ENCODE measurements at regions not wholly inside any gene's neighbourhood (a gene's known extent, or its start where the extent isn't known, plus 50 kb on each side); places are given as distances from the start of the nearest gene placed in this dataset.

DNA sequence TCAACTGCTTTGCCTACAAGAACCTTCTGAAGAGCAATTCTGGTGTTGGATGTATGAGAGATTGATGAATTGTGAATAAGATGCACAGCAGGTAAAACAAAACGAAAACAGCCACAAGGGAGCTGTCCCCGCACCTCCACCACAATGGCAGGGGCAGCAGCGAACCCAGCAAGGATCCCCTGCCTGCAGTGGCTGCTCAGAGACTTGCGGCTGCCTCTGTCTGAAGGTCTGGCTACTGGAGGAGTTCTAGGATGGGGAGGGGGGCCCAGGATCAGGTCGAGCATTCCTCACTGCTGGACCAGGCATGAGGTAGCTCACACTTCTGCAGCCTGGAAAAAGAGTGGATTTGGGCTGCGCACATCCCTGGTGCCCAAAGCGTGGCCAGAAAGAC, 523.5 kb downstream of the CDH26 start:
- H3K27me3 ChIP-seq (ENCODE audit: control insufficient read depth, insufficient read depth, low read length), result peaks cover 43% of the 10 kb centered on the region

DNA sequence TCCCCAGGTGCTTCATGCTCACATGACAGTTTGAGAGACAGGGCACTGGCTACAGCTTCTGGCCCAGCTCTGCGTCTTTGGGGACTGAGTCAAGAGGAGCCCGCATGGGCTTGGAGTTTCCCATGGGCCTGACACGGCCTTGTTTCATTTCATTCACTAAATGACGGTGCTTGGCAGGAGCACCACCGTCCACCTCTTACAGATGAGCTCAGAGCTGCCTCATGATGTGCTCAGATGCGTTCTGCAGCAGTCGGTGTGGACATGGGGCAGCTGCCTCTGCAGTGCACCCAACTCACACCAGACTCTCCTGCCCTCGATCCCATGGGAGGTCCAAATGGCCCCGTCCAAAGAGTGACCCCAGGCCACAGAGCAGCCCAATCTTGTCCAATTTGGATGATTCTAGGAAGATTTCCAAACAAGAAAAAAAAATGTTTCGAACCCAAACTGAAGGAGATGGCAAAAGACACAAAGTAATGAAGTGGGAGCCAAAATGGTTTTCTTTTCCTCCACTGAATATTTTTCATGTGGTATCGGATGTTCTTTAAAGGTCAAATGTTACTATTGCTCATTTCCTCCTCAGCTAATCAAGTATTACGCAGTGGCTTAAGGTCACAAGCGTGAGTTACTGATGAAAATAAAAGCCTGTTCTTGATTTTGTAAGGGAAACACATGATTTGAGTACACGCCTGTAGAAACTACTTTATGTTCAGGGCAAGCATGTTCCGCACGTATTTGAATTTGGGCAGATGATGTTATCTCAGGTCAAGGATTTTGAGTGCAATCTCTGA, 524.2 kb downstream of the CDH26 start:
- H3K9me3 ChIP-seq (replicated peaks; ENCODE audit: low read length), result no peaks in the 10 kb centered on the region
- H3K27me3 ChIP-seq (ENCODE audit: control insufficient read depth, insufficient read depth, low read length), result peaks cover 47% of the 10 kb centered on the region
- no peak overlapping the region for H3K9ac ChIP-seq (ENCODE audit: low read depth, low read length)
- no peaks in the 10 kb centered on the region for H3K36me3 ChIP-seq (ENCODE audit: insufficient read depth, low read length)
- H3K4me1 ChIP-seq (ENCODE audit: control insufficient read depth, insufficient read depth, low read length), result no peaks in the 10 kb centered on the region
- no peak overlapping the region for H3K4me2 ChIP-seq (ENCODE audit: low read length)
- no peak overlapping the region for H3K4me3 ChIP-seq (ENCODE audit: low read length)

More for the DNA sequence above, 523.5 kb downstream of the CDH26 start:
- Histone ChIP-seq H3K4me2 (ENCODE audit: low read length) (no peak overlapping the region), H3K4me3 (ENCODE audit: low read length) (no peak overlapping the region), H3K4me1 (ENCODE audit: control insufficient read depth, insufficient read depth, low read length) (no peaks in the 10 kb centered on the region), H3K36me3 (ENCODE audit: insufficient read depth, low read length) (no peaks in the 10 kb centered on the region), H3K9ac (ENCODE audit: low read depth, low read length) (no peak overlapping the region), H3K9me3 (replicated peaks; ENCODE audit: low read length) (no peaks in the 10 kb centered on the region)

DNA sequence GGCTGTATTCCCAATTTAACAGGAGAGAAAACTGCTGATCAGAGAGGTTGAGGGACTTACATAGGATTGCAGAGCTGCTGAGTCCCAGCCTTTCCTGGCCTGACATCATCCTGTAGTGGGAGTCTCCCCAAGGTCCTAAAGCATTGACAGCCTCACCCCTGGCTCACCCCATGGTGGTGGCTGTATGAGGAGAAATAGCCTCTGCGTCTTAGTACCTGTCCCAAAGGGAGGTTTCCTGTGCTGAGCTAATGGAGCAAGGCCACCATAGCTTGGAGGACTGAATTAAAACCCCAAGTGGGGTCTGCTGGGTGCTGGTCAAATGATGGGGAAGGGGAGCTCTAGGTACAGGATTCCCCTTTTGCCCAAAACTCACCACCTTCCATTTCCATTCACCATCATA, 525.1 kb downstream of the CDH26 start:
- Histone ChIP-seq H3K4me3 (ENCODE audit: low read length) (no peak overlapping the region), H3K27me3 (ENCODE audit: control insufficient read depth, insufficient read depth, low read length) (peaks cover 55% of the 10 kb centered on the region), H3K36me3 (ENCODE audit: insufficient read depth, low read length) (no peaks in the 10 kb centered on the region), H3K9me3 (replicated peaks; ENCODE audit: low read length) (no peaks in the 10 kb centered on the region), H3K9ac (ENCODE audit: low read depth, low read length) (no peak overlapping the region), H3K4me2 (ENCODE audit: low read length) (no peak overlapping the region), H3K4me1 (ENCODE audit: control insufficient read depth, insufficient read depth, low read length) (no peaks in the 10 kb centered on the region)

DNA sequence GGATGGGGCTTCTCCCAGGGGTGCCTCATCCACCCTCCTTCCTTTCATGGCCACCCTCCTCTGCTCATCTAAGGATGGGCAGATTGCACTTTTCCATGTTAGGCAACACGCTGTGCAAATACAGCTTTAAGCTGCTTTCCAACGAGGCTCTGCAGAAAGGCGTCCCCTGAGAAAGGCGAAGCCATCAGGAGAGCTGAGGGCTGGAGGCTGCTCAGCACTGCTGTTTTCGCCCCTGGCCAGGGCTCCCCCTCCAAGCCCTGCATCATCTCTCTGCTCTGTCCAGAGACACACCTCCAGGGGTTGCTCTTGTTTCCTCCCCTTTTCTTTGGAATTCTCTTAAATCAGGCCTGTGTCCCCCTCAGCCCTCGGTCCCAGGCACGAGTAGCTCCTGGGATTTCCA, 526.1 kb downstream of the CDH26 start:
- no peak overlapping the region for H3K4me3 ChIP-seq (ENCODE audit: low read length)
- no peaks in the 10 kb centered on the region for H3K9me3 ChIP-seq (replicated peaks; ENCODE audit: low read length)
- no peak overlapping the region for H3K4me2 ChIP-seq (ENCODE audit: low read length)
- H3K27me3 ChIP-seq (ENCODE audit: control insufficient read depth, insufficient read depth, low read length), result peaks cover 55% of the 10 kb centered on the region
- H3K36me3 ChIP-seq (ENCODE audit: insufficient read depth, low read length), result no peaks in the 10 kb centered on the region
- H3K4me1 ChIP-seq (ENCODE audit: control insufficient read depth, insufficient read depth, low read length), result no peaks in the 10 kb centered on the region
- H3K9ac ChIP-seq (ENCODE audit: low read depth, low read length), result no peak overlapping the region

DNA sequence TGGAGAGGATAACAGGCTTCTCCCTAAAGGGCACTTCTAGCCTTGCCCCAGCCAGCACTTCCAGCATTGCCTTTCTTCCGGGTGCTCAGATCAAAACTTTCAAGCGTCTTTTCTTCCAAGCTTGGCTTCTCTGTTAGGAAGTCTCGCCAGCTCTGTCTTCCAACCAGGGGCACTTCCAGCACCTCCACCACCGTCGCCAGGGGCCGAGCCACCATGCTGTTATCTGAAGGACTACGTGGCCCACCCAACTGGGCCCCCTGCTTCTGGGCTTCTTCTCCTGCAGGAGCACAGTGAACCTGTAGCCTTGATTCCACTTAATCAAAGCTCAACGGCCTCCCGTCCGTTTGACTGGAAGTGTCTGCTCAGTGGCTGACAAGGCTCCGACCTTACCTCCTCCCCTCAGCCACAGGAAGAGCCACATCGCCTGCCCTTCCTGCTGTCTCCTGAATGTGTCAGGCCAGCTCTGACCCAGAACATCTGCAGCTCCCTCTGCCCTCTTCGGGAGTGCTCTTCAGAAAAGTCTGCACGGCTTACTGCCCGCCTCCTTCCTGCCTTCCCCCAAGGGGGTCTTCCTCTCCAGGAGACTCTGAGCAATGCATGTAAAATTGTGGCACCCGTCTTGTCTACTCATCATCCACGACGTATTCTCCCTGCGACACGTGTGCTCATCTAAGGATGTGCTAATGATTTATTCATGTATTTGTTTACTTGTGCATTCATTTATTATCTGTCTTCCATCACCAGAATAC, 527.0 kb downstream of the CDH26 start:
- Histone ChIP-seq H3K4me1 (ENCODE audit: control insufficient read depth, insufficient read depth, low read length) (no peaks in the 10 kb centered on the region), H3K36me3 (ENCODE audit: insufficient read depth, low read length) (no peaks in the 10 kb centered on the region), H3K27me3 (ENCODE audit: control insufficient read depth, insufficient read depth, low read length) (peaks cover 51% of the 10 kb centered on the region), H3K9me3 (replicated peaks; ENCODE audit: low read length) (no peaks in the 10 kb centered on the region), H3K4me2 (ENCODE audit: low read length) (no peak overlapping the region), H3K9ac (ENCODE audit: low read depth, low read length) (no peak overlapping the region), H3K4me3 (ENCODE audit: low read length) (no peak overlapping the region)

DNA sequence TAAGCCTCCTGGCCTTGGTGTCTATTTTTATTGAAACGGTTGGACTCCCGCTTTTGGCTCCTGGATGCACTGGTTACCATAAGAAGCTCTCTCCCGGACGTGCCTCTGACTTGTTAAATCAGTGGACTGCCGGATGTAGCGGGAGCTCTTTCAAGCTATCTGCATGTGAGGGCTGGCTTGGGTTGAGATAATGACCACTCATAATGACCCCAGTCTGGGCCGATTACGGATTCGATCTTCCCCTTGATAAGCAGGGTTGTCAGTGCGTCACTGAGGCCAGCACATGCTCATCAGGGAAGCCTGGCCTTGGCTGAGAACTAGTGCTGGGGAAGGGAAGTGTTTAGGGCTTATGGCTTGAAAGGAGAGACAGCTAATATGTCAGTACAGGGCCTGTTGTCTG, 528.1 kb downstream of the CDH26 start:
- peaks cover 55% of the 10 kb centered on the region for H3K27me3 ChIP-seq (ENCODE audit: control insufficient read depth, insufficient read depth, low read length)
- no peak overlapping the region for H3K9ac ChIP-seq (ENCODE audit: low read depth, low read length)
- H3K9me3 ChIP-seq (replicated peaks; ENCODE audit: low read length), result no peaks in the 10 kb centered on the region
- no peak overlapping the region for H3K4me3 ChIP-seq (ENCODE audit: low read length)
- no peak overlapping the region for H3K4me2 ChIP-seq (ENCODE audit: low read length)
- H3K36me3 ChIP-seq (ENCODE audit: insufficient read depth, low read length), result no peaks in the 10 kb centered on the region
- H3K4me1 ChIP-seq (ENCODE audit: control insufficient read depth, insufficient read depth, low read length), result no peaks in the 10 kb centered on the region

DNA sequence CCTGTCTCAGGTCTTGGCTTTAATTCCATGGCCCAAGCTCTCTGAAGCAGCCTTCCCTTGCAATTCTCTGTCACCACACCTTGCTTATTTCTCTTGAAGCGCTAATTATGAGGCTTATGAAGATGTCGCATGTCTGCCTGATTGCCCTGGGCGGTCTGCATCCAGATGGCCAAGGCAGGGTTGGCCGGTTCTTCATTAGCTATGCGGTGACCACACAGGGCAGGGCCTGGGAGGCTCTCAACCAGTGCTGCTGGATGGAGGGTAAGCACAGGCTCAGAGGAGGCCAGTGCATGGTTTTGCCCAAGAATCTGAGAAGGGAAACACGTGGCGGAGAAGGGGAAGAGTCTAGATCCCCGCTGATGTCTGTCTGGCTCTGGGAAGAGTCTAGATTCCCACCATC, 528.7 kb downstream of the CDH26 start:
- Histone ChIP-seq H3K27me3 (ENCODE audit: control insufficient read depth, insufficient read depth, low read length) (peaks cover 55% of the 10 kb centered on the region), H3K4me2 (ENCODE audit: low read length) (no peak overlapping the region), H3K9me3 (replicated peaks; ENCODE audit: low read length) (no peaks in the 10 kb centered on the region), H3K4me1 (ENCODE audit: control insufficient read depth, insufficient read depth, low read length) (no peaks in the 10 kb centered on the region), H3K36me3 (ENCODE audit: insufficient read depth, low read length) (no peaks in the 10 kb centered on the region), H3K4me3 (ENCODE audit: low read length) (no peak overlapping the region), H3K9ac (ENCODE audit: low read depth, low read length) (no peak overlapping the region)

DNA sequence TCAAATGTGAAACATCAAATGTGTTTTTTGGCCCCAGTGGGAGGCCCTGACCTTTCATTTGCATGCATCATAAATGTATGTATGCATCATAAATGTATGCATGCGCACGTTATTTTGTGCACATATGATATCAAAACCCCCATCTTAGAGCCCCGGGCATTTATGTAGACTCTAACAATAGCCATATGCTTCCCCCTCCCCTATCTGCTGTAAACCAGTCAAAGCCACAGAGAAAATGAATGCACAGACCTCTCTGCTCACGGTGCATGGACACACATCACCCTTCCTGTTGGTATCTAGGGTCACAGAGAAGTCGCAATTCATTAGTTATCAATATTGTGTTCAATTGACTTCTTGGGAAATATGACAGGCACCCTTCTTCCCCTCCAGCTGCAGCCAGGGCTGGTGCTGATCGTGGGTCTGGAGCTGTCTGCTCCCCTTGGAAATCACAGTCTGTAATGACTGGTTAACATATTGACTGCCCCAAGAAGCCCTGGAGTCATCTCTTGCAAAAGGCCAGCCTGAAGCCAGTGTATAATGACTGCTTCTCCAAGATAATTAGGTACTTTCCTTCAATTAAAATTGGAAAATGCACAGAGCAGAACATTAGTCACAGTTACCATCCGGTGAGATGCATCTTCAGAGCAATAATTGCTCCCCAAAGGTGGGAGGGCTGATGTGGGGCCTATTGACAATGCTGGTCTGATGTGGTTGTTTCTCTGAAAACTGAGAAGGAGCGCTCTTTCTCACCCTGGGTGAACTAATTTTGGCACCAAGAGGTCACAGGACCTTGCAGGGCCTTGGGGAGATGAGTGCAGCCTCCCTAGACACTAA, 532.2 kb downstream of the CDH26 start:
- H3K9me3 ChIP-seq (replicated peaks; ENCODE audit: low read length), result no peaks in the 10 kb centered on the region
- no peaks in the 10 kb centered on the region for H3K36me3 ChIP-seq (ENCODE audit: insufficient read depth, low read length)
- no peak overlapping the region for H3K4me2 ChIP-seq (ENCODE audit: low read length)
- no peak overlapping the region for H3K9ac ChIP-seq (ENCODE audit: low read depth, low read length)
- H3K4me3 ChIP-seq (ENCODE audit: low read length), result no peak overlapping the region
- H3K4me1 ChIP-seq (ENCODE audit: control insufficient read depth, insufficient read depth, low read length), result no peaks in the 10 kb centered on the region
- peaks cover 39% of the 10 kb centered on the region for H3K27me3 ChIP-seq (ENCODE audit: control insufficient read depth, insufficient read depth, low read length)

DNA sequence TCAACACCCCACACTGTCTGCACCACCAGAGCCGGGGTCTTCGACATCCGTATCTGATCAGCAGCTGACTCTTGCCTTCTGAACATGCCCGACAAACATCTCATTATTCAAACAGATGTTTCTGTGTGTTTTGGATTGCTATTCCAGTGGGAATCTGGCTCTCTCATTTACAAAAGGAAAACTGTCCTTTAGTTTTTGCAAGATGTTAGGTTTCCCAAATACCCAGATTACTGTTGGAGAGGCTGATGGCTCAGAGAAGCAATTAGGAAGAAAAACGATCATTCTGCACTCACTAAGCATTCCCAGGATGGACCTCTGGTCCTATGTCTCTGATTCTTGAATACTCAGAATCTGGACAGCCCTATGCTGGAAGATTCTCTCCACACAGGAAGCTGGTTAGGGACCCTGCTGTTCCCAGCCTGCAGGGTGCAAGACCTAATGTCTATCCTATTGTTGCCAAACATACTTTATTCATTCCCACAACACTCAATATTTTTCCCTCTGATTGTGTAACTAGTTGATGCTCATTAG, 532.9 kb downstream of the CDH26 start:
- H3K9me3 ChIP-seq (replicated peaks; ENCODE audit: low read length), result no peaks in the 10 kb centered on the region
- no peak overlapping the region for H3K4me3 ChIP-seq (ENCODE audit: low read length)
- H3K36me3 ChIP-seq (ENCODE audit: insufficient read depth, low read length), result no peaks in the 10 kb centered on the region
- H3K27me3 ChIP-seq (ENCODE audit: control insufficient read depth, insufficient read depth, low read length), result peaks cover 41% of the 10 kb centered on the region
- no peak overlapping the region for H3K9ac ChIP-seq (ENCODE audit: low read depth, low read length)
- H3K4me2 ChIP-seq (ENCODE audit: low read length), result no peak overlapping the region
- H3K4me1 ChIP-seq (ENCODE audit: control insufficient read depth, insufficient read depth, low read length), result no peaks in the 10 kb centered on the region

DNA sequence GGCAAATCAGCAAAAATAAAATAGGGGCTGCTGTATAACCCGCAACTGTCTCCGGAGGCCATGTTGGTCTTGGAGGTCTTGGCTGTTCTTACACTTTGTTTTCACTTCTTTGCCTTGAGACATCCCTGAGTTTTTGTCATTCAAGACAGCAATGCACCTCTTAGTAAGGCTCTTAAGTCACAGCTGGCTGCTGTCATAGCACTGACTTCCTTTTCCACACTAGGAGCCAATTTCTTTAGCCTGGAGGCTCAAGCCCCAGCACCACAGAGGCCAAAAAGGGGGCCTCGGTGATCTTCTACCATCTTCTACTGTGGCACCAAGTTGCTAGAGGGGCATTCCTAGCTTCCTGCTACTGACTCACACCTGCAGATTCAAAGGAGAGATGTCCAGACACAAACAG, 536.3 kb downstream of the CDH26 start:
- Histone ChIP-seq H3K4me1 (ENCODE audit: control insufficient read depth, insufficient read depth, low read length) (no peaks in the 10 kb centered on the region), H3K9ac (ENCODE audit: low read depth, low read length) (no peak overlapping the region), H3K4me3 (ENCODE audit: low read length) (no peak overlapping the region), H3K9me3 (replicated peaks; ENCODE audit: low read length) (no peaks in the 10 kb centered on the region), H3K36me3 (ENCODE audit: insufficient read depth, low read length) (no peaks in the 10 kb centered on the region), H3K27me3 (ENCODE audit: control insufficient read depth, insufficient read depth, low read length) (peaks cover 38% of the 10 kb centered on the region), H3K4me2 (ENCODE audit: low read length) (no peak overlapping the region)

DNA sequence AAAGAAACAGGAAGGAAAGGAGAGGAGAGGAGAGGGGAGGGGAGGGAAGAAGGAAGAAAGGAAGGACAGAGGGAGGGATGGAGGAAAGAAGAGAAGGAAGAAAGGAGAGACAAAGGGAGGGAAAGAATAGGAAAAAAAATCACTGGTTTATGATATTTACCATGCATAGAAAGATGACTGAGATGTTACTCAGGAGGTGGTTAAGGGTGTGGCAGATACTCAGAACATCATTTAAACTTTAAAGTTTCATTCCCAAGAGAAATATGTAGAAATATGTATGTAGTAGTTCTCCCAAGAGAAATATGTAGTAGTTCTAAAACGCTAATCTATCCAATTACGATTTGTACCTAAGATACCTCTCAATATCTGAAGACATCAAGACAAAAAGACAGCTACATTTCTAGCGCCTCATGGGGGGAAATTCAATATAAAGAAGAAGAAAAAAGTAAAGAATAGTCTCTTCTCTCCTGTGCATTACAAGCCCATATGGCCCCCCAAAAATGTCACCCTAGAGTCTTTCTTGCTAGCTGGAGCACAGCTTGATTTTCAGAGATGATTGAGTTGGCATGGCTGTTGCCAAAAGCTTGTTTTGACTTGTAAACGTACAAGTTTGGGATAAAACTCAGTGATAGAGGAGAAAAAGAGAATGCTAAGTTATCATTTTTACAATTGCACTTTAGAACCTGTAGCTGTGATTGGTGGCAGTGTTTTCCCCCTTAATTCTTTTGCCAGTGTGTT, 539.2 kb downstream of the CDH26 start:
- Histone ChIP-seq H3K36me3 (ENCODE audit: insufficient read depth, low read length) (no peaks in the 10 kb centered on the region), H3K4me1 (ENCODE audit: control insufficient read depth, insufficient read depth, low read length) (no peaks in the 10 kb centered on the region), H3K9ac (ENCODE audit: low read depth, low read length) (no peak overlapping the region), H3K27me3 (ENCODE audit: control insufficient read depth, insufficient read depth, low read length) (peaks cover 25% of the 10 kb centered on the region), H3K4me2 (ENCODE audit: low read length) (no peak overlapping the region), H3K4me3 (ENCODE audit: low read length) (no peak overlapping the region), H3K9me3 (replicated peaks; ENCODE audit: low read length) (no peaks in the 10 kb centered on the region)
